ENCODE measurements at regions not wholly inside any gene's neighbourhood (a gene's known extent, or its start where the extent isn't known, plus 50 kb on each side); places are given as distances from the start of the nearest gene placed in this dataset.
"Not testable (repeated sequence)": the region's sequence is repeated elsewhere in the genome, so short reads cannot be mapped to it uniquely, and the experiment has no call there.

- H3K9me3 Mint-ChIP-seq; intact Hi-C loops (cut with micrococcal nuclease); ATAC-seq; H3K9me3 ChIP-seq (ENCODE audit: control insufficient read depth, insufficient read depth, low read length); H3K27me3 ChIP-seq (ENCODE audit: control insufficient read depth, insufficient read depth, low read length); H3K36me3 ChIP-seq (ENCODE audit: control insufficient read depth, insufficient read depth, low read length); H3K4me1 Mint-ChIP-seq; H3K27ac ChIP-seq (ENCODE audit: low read length); H3K36me3 Mint-ChIP-seq; H3K4me1 ChIP-seq (ENCODE audit: control insufficient read depth, insufficient read depth, low read length); H3K27ac Mint-ChIP-seq; H3K4me3 ChIP-seq (ENCODE audit: low read length); H3K4me3 Mint-ChIP-seq; DNase-seq: not testable (repeated sequence)
- peaks cover 18 to 51% of the 10 kb centered on the region in 2 donors for H3K27me3 Mint-ChIP-seq (ENCODE audit: low read depth in 2 of 2)
These were observed 54.0 kb upstream of the GPR89A start for GRCh38 chr1:145553795-145554194.

- H3K9me3 ChIP-seq (ENCODE audit: control insufficient read depth, insufficient read depth, low read length) = no peaks in the 10 kb centered on the region
- intact Hi-C loops (cut with micrococcal nuclease) = no loop called here
- no peak overlapping the region for H3K27ac Mint-ChIP-seq
- no peaks in the 10 kb centered on the region for H3K27me3 ChIP-seq (ENCODE audit: control insufficient read depth, insufficient read depth, low read length)
- WGBS (ENCODE audit: insufficient coverage) = 100% methylated on average over 2 of the region's 2 CpGs
- H3K9me3 Mint-ChIP-seq = no peaks in the 10 kb centered on the region
- H3K27me3 Mint-ChIP-seq (ENCODE audit: low read depth in 2 of 2) = peaks cover 19 to 31% of the 10 kb centered on the region in 2 donors
- TF ChIP-seq CTCF (IDR thresholded peaks at IDR 0.05) = no peak
- DNase-seq = no peak
- H3K4me3 Mint-ChIP-seq = no peak overlapping the region
- H3K4me3 ChIP-seq (ENCODE audit: low read length) = no peak overlapping the region
- H3K4me1 ChIP-seq (ENCODE audit: control insufficient read depth, insufficient read depth, low read length) = no peaks in the 10 kb centered on the region
- no peaks in the 10 kb centered on the region for H3K4me1 Mint-ChIP-seq
- ATAC-seq = no peak
- H3K36me3 ChIP-seq (ENCODE audit: control insufficient read depth, insufficient read depth, low read length) = no peaks in the 10 kb centered on the region
- no peak overlapping the region for H3K27ac ChIP-seq (ENCODE audit: low read length)
- no peaks in the 10 kb centered on the region for H3K36me3 Mint-ChIP-seq
These were observed 62.7 kb upstream of the GPR89A start for GRCh38 chr1:145545055-145545454.

GRCh38 chr1:145541685-145542084, 66.1 kb upstream of the GPR89A start:
- H3K36me3 ChIP-seq (ENCODE audit: control insufficient read depth, insufficient read depth, low read length); DNase-seq; H3K36me3 Mint-ChIP-seq; ATAC-seq; H3K27ac ChIP-seq (ENCODE audit: low read length); H3K4me3 ChIP-seq (ENCODE audit: low read length); intact Hi-C loops (cut with micrococcal nuclease); H3K27me3 ChIP-seq (ENCODE audit: control insufficient read depth, insufficient read depth, low read length); H3K4me3 Mint-ChIP-seq; H3K4me1 Mint-ChIP-seq; H3K4me1 ChIP-seq (ENCODE audit: control insufficient read depth, insufficient read depth, low read length); H3K27ac Mint-ChIP-seq; H3K9me3 Mint-ChIP-seq; H3K9me3 ChIP-seq (ENCODE audit: control insufficient read depth, insufficient read depth, low read length): not testable (repeated sequence)
- 89% methylated on average over 2 of the region's 6 CpGs for WGBS (ENCODE audit: insufficient coverage)
- peaks cover 28 to 45% of the 10 kb centered on the region in 2 donors for H3K27me3 Mint-ChIP-seq (ENCODE audit: low read depth in 2 of 2)

GRCh38 chr1:145541246-145541645, 66.5 kb upstream of the GPR89A start:
- H3K36me3 Mint-ChIP-seq; H3K9me3 Mint-ChIP-seq; H3K4me1 Mint-ChIP-seq; DNase-seq; H3K4me3 ChIP-seq (ENCODE audit: low read length); H3K4me1 ChIP-seq (ENCODE audit: control insufficient read depth, insufficient read depth, low read length); ATAC-seq; H3K36me3 ChIP-seq (ENCODE audit: control insufficient read depth, insufficient read depth, low read length); H3K27ac ChIP-seq (ENCODE audit: low read length); H3K27me3 ChIP-seq (ENCODE audit: control insufficient read depth, insufficient read depth, low read length); H3K4me3 Mint-ChIP-seq; H3K9me3 ChIP-seq (ENCODE audit: control insufficient read depth, insufficient read depth, low read length); H3K27ac Mint-ChIP-seq; intact Hi-C loops (cut with micrococcal nuclease): not testable (repeated sequence)
- 58% methylated on average over 9 of the region's 9 CpGs for WGBS (ENCODE audit: insufficient coverage)
- peaks cover 31 to 49% of the 10 kb centered on the region in 2 donors for H3K27me3 Mint-ChIP-seq (ENCODE audit: low read depth in 2 of 2)

- WGBS (ENCODE audit: insufficient coverage) = 74% methylated on average over 2 of the region's 3 CpGs
- H3K9me3 Mint-ChIP-seq; H3K4me1 Mint-ChIP-seq; intact Hi-C loops (cut with micrococcal nuclease); H3K36me3 ChIP-seq (ENCODE audit: control insufficient read depth, insufficient read depth, low read length); DNase-seq; H3K27me3 ChIP-seq (ENCODE audit: control insufficient read depth, insufficient read depth, low read length); ATAC-seq; H3K9me3 ChIP-seq (ENCODE audit: control insufficient read depth, insufficient read depth, low read length); H3K4me3 Mint-ChIP-seq; H3K4me1 ChIP-seq (ENCODE audit: control insufficient read depth, insufficient read depth, low read length); H3K27ac ChIP-seq (ENCODE audit: low read length); H3K36me3 Mint-ChIP-seq; H3K4me3 ChIP-seq (ENCODE audit: low read length); H3K27ac Mint-ChIP-seq: not testable (repeated sequence)
- H3K27me3 Mint-ChIP-seq (ENCODE audit: low read depth in 2 of 2) = peaks cover 29 to 43% of the 10 kb centered on the region in 2 donors
These were observed 69.5 kb upstream of the GPR89A start for GRCh38 chr1:145538118-145538882.

GRCh38 chr1:145537003-145537402, 70.8 kb upstream of the GPR89A start:
- DNase-seq; H3K36me3 Mint-ChIP-seq; H3K9me3 Mint-ChIP-seq; ATAC-seq; H3K36me3 ChIP-seq (ENCODE audit: control insufficient read depth, insufficient read depth, low read length); H3K27me3 ChIP-seq (ENCODE audit: control insufficient read depth, insufficient read depth, low read length); H3K4me3 ChIP-seq (ENCODE audit: low read length); intact Hi-C loops (cut with micrococcal nuclease); H3K9me3 ChIP-seq (ENCODE audit: control insufficient read depth, insufficient read depth, low read length); H3K27ac ChIP-seq (ENCODE audit: low read length); H3K4me1 Mint-ChIP-seq; H3K27ac Mint-ChIP-seq; H3K4me1 ChIP-seq (ENCODE audit: control insufficient read depth, insufficient read depth, low read length); H3K4me3 Mint-ChIP-seq: not testable (repeated sequence)
- peaks cover 25 to 36% of the 10 kb centered on the region in 2 donors for H3K27me3 Mint-ChIP-seq (ENCODE audit: low read depth in 2 of 2)
- WGBS (ENCODE audit: insufficient coverage) = no CpG with 5 or more reads among the region's 2 CpGs

- H3K36me3 Mint-ChIP-seq; ATAC-seq; H3K36me3 ChIP-seq (ENCODE audit: control insufficient read depth, insufficient read depth, low read length); H3K9me3 ChIP-seq (ENCODE audit: control insufficient read depth, insufficient read depth, low read length); H3K27ac Mint-ChIP-seq; H3K4me1 Mint-ChIP-seq; H3K27me3 ChIP-seq (ENCODE audit: control insufficient read depth, insufficient read depth, low read length); H3K4me1 ChIP-seq (ENCODE audit: control insufficient read depth, insufficient read depth, low read length); DNase-seq; H3K27ac ChIP-seq (ENCODE audit: low read length); H3K4me3 ChIP-seq (ENCODE audit: low read length); H3K9me3 Mint-ChIP-seq; intact Hi-C loops (cut with micrococcal nuclease); H3K4me3 Mint-ChIP-seq: not testable (repeated sequence)
- WGBS (ENCODE audit: insufficient coverage) = 0% methylated on average over 1 of the region's 2 CpGs
- peaks cover 16 to 26% of the 10 kb centered on the region in 2 donors for H3K27me3 Mint-ChIP-seq (ENCODE audit: low read depth in 2 of 2)
These were observed 72.3 kb upstream of the GPR89A start for GRCh38 chr1:145535461-145535860.

Data from natural killer cell (primary cell).